ENCODE measurements at regions not wholly inside any gene's neighbourhood (a gene's known extent, or its start where the extent isn't known, plus 50 kb on each side); places are given as distances from the start of the nearest gene placed in this dataset.

- no peak for TF ChIP-seq DEAF1 (CRISPR knock-in tag; IDR thresholded peaks at IDR 0.05)
- peak; percentile 64; the same call in 1 of the 2 replicates for TF ChIP-seq SMAD4 (CRISPR knock-in tag; conservative IDR thresholded peaks at IDR 0.05)
- TF ChIP-seq SAFB2 (IDR thresholded peaks at IDR 0.05; ENCODE audit: borderline replicate concordance, low read depth, low read length, severe bottlenecking) = no peak
- TF ChIP-seq CBX3 (IDR thresholded peaks at IDR 0.05; ENCODE audit: borderline replicate concordance in 1 of 2, low read length in 2 of 2) = peak in 1 of 2 experiments; percentile 55; a peak in 1 of 3 replicates
- peak; percentile 63 for TF ChIP-seq JUND (IDR thresholded peaks at IDR 0.05; ENCODE audit: borderline replicate concordance, low read depth, low read length)
- peak; percentile 74; the same call in 2 of the 3 replicates for TF ChIP-seq JUND (tag; IDR thresholded peaks at IDR 0.05; ENCODE audit: borderline replicate concordance, low read depth, low read length)
- TF ChIP-seq MGA (IDR thresholded peaks at IDR 0.05) = peak; percentile 95
- no peak for TF ChIP-seq SFPQ (IDR thresholded peaks at IDR 0.05; ENCODE audit: low read depth, low read length)
- TF ChIP-seq SAFB (IDR thresholded peaks at IDR 0.05; ENCODE audit: borderline replicate concordance, low read depth, low read length) = no peak
- peak; percentile 80; the same call in 1 of the 2 replicates for TF ChIP-seq CEBPG (CRISPR knock-in tag; IDR thresholded peaks at IDR 0.05)
- peak; percentile 90 to 93 for TF ChIP-seq CEBPG (tag; conservative IDR thresholded peaks at IDR 0.05 in 1 of 2, IDR thresholded peaks at IDR 0.05 in 1 of 2)
- TF ChIP-seq SMARCA4 (IDR thresholded peaks at IDR 0.05) = peak; percentile 55
Observed at GRCh38 chr2:215831296-215831913, 181.9 kb downstream of the MREG start (continued).
